OCI-LY1 (cell line): ENCODE measurements at regions not wholly inside any gene's neighbourhood (a gene's known extent, or its start where the extent isn't known, plus 50 kb on each side); places are given as distances from the start of the nearest gene placed in this dataset.
"Not testable (repeated sequence)": the region's sequence is repeated elsewhere in the genome, so short reads cannot be mapped to it uniquely, and the experiment has no call there.

Experiments
- H2AFZ ChIP-seq: fragments of 200-600 bp; sonication (generic), shearing (Covaris generic); 2 replicates; pipeline ENCODE4 v1.6.0; 2014; ENCODE audit warnings: antibody characterized with exemption, mild to moderate bottlenecking, low read length
- H3F3A ChIP-seq: fragments of 200-600 bp; sonication (generic), shearing (Covaris generic); 2 replicates; pipeline ENCODE4 v1.6.0; 2014; ENCODE audit warnings: mild to moderate bottlenecking, antibody characterized with exemption, low read length, moderate library complexity; ENCODE audit not compliant: insufficient read depth
- H3K27ac ChIP-seq: fragments of 200-600 bp; sonication (generic); 2 replicates; pipeline ENCODE4 v1.5.1; 2014; ENCODE audit warnings: low read length, mixed run types, mild to moderate bottlenecking, low read depth; ENCODE audit not compliant: poor library complexity, severe bottlenecking
- H3K27me3 ChIP-seq: fragments of 200-600 bp; sonication (generic); 2 replicates; pipeline ENCODE4 v1.6.0; 2014; ENCODE audit warnings: antibody characterized with exemption, mild to moderate bottlenecking, low read length, moderate library complexity; ENCODE audit not compliant: insufficient read depth
- H3K36me3 ChIP-seq: fragments of 200-600 bp; sonication (generic); 2 replicates; pipeline ENCODE4 v1.6.1; 2014; ENCODE audit warnings: mild to moderate bottlenecking, antibody characterized with exemption, low read length, moderate library complexity, mixed read lengths; ENCODE audit not compliant: insufficient read depth
- H3K4me1 ChIP-seq: fragments of 200-600 bp; sonication (generic); 2 replicates; pipeline ENCODE4 v1.5.1; 2014; ENCODE audit warnings: mild to moderate bottlenecking, low read length, moderate library complexity; ENCODE audit not compliant: insufficient read depth, severe bottlenecking
- H3K4me2 ChIP-seq: fragments of 200-600 bp; sonication (generic), shearing (Covaris generic); 2 replicates; pipeline ENCODE4 v1.6.1; 2014; ENCODE audit warnings: low read length
- H3K4me3 ChIP-seq: fragments of 200-600 bp; sonication (generic); 2 replicates; pipeline ENCODE4 v1.5.1; 2014; ENCODE audit warnings: low read length, low read depth, mild to moderate bottlenecking, mixed read lengths; ENCODE audit not compliant: poor library complexity, severe bottlenecking
- H3K79me2 ChIP-seq: fragments of 200-600 bp; shearing (Covaris generic); 2 replicates; pipeline ENCODE4 v1.6.1; 2016; ENCODE audit warnings: mixed run types, low read length, mixed read lengths; ENCODE audit not compliant: insufficient read depth
- H3K9ac ChIP-seq: fragments of 200-600 bp; sonication (generic), shearing (Covaris generic); 2 replicates; pipeline ENCODE4 v1.6.1; 2014; ENCODE audit warnings: mild to moderate bottlenecking, low read length, mixed read lengths
- H3K9me2 ChIP-seq: fragments of 200-600 bp; sonication (generic), shearing (Covaris generic); 2 replicates; pipeline ENCODE4 v1.6.1; 2014; ENCODE audit warnings: low read depth, mild to moderate bottlenecking, low read length, mixed read lengths
- H3K9me3 ChIP-seq: fragments of 200-600 bp; shearing (Covaris generic); 2 replicates; pipeline ENCODE4 v1.6.1; 2014; ENCODE audit warnings: low read length, mixed read lengths
- H4K20me1 ChIP-seq: fragments of 200-600 bp; sonication (generic), shearing (Covaris generic); 2 replicates; pipeline ENCODE4 v1.6.0; 2016; ENCODE audit warnings: mild to moderate bottlenecking, low read length; ENCODE audit not compliant: insufficient read depth
- CTCF ChIP-seq: fragments of 200-600 bp; sonication (generic), shearing (Covaris generic); IDR thresholded peaks from 2 replicates; pipeline ENCODE4 v1.5.1; 2017; ENCODE audit warnings: mild to moderate bottlenecking, antibody characterized with exemption, low read length, moderate library complexity, mixed read lengths
- EZH2 ChIP-seq: fragments of 200-600 bp; sonication (generic), shearing (Covaris generic); IDR thresholded peaks from 2 replicates; pipeline ENCODE4 v1.8.0; 2017; ENCODE audit warnings: borderline replicate concordance, mixed run types, mild to moderate bottlenecking, antibody characterized with exemption, low read length, moderate library complexity, mixed read lengths

DNA sequence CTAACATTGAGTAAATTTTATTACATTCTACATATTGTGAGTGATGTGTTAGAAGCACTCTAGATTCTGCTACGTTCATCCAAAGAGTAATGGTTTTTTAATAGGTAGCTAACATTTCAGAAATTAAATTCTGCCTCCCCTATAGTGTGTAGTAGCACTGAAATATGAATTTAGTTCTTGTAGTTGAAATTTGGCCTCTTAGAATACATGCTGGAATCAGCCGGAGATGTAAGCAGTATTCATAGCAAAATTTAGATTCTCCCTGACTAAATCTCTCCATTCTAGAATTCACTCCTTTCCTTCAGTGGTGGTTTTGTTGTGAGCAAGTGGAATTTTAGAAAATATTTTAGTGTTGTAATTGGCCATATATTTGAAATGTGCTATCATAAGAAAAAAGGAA, 799.9 kb upstream of the CDH10 start:
- no peak overlapping the region for H3K27ac ChIP-seq
- H3K27me3 ChIP-seq: no peaks in the 10 kb centered on the region
- no peaks in the 10 kb centered on the region for H4K20me1 ChIP-seq
- no peaks in the 10 kb centered on the region for H3F3A ChIP-seq
- H3K4me1 ChIP-seq: no peaks in the 10 kb centered on the region
- no peaks in the 10 kb centered on the region for H3K36me3 ChIP-seq
- no peak overlapping the region for H3K9ac ChIP-seq
- no peaks in the 10 kb centered on the region for H3K9me2 ChIP-seq
- no peaks in the 10 kb centered on the region for H3K79me2 ChIP-seq
- H3K9me3 ChIP-seq: no peaks in the 10 kb centered on the region
- no peak overlapping the region for H3K4me3 ChIP-seq
- TF ChIP-seq EZH2 (no peak), CTCF (no peak)
- no peak overlapping the region for H2AFZ ChIP-seq
- H3K4me2 ChIP-seq: no peak overlapping the region

- H3K27ac ChIP-seq: no peak overlapping the region
- H3K4me2 ChIP-seq: no peak overlapping the region
- H3K36me3 ChIP-seq: no peaks in the 10 kb centered on the region
- H3K79me2 ChIP-seq: no peaks in the 10 kb centered on the region
- H2AFZ ChIP-seq: no peak overlapping the region
- TF ChIP-seq CTCF (no peak), EZH2 (no peak)
- H3K4me1 ChIP-seq: no peaks in the 10 kb centered on the region
- no peaks in the 10 kb centered on the region for H3K9me2 ChIP-seq
- H3F3A ChIP-seq: no peaks in the 10 kb centered on the region
- no peak overlapping the region for H3K4me3 ChIP-seq
- H3K9ac ChIP-seq: no peak overlapping the region
- H3K27me3 ChIP-seq: no peaks in the 10 kb centered on the region
- no peaks in the 10 kb centered on the region for H4K20me1 ChIP-seq
- no peaks in the 10 kb centered on the region for H3K9me3 ChIP-seq
Measured at GRCh38 chr5:25441810-25442209, 797.0 kb upstream of the CDH10 start.

DNA sequence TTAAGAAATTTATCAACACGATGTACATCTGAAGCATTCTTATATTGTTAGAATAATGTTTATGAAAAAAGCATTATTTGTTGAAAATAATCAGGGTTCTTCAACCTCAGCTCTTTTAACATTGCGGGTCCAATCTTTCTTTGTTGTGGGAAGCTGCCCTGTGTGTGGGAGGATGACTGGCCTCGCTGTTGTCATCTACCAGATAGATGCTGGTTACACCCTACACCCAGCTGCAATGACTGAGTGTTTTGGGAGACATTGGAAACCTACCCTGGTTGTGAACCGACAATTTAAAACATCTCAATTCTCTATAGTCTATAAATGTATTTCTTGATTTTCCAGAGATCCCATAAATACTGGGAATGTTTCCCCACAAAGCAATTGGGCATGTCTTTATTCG, 794.2 kb upstream of the CDH10 start:
- H3K9me3 ChIP-seq: no peaks in the 10 kb centered on the region
- H3K27ac ChIP-seq: no peak overlapping the region
- no peaks in the 10 kb centered on the region for H3K27me3 ChIP-seq
- H3K4me2 ChIP-seq: no peak overlapping the region
- no peak overlapping the region for H3K4me3 ChIP-seq
- H3K9me2 ChIP-seq: no peaks in the 10 kb centered on the region
- H3K36me3 ChIP-seq: no peaks in the 10 kb centered on the region
- no peak overlapping the region for H2AFZ ChIP-seq
- H3K79me2 ChIP-seq: no peaks in the 10 kb centered on the region
- no peaks in the 10 kb centered on the region for H3F3A ChIP-seq
- H3K9ac ChIP-seq: no peak overlapping the region
- TF ChIP-seq EZH2 (no peak), CTCF (no peak)
- no peaks in the 10 kb centered on the region for H3K4me1 ChIP-seq
- H4K20me1 ChIP-seq: no peaks in the 10 kb centered on the region

GRCh38 chr5:25438375-25438774, 793.6 kb upstream of the CDH10 start:
- not testable (repeated sequence) for H3K27me3 ChIP-seq, H4K20me1 ChIP-seq, H2AFZ ChIP-seq, H3K4me3 ChIP-seq, H3K4me2 ChIP-seq, H3K9ac ChIP-seq, H3K9me2 ChIP-seq, H3K79me2 ChIP-seq, H3K4me1 ChIP-seq, H3F3A ChIP-seq, H3K9me3 ChIP-seq, H3K36me3 ChIP-seq, H3K27ac ChIP-seq
